ENCODE measurements at regions not wholly inside any gene's neighbourhood (a gene's known extent, or its start where the extent isn't known, plus 50 kb on each side); places are given as distances from the start of the nearest gene placed in this dataset.

DNA sequence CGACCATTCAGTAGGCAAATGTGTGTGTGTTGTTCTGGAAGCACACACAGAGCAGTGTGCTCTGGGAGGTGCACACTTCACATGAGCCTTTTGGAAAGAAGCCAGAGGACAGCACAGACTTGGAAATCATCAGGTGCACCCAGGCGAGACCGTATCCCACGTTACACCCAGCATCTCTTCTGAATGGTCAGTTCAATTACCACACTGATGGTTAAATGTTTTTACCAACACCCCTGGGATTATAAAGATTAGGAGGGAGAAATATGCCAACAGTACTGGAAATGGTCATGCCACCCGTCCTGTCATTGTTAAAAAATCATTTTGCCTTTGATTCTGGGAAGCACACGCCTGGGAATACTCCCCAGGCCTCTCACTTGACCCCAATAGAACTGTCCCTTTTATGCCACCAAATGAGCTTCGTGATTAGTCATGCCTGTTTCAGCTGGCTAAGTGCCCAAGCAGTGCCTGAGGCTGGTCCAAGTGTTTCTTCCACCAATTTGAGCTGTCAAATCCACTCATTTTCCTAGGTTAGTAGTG, 183.7 kb downstream of the NRP2 start:
- Mint-ChIP-seq H3K36me3 (ENCODE audit: low read depth) (no peaks in the 10 kb centered on the region), H3K27ac (no peak overlapping the region), H3K4me3 (no peak overlapping the region), H3K27me3 (ENCODE audit: insufficient read depth, low read depth, poor library complexity) (peaks cover 2% of the 10 kb centered on the region), H3K9me3 (no peaks in the 10 kb centered on the region), H3K4me1 (peaks cover 4% of the 10 kb centered on the region; the same call in 2 of the 3 replicates)
- Histone ChIP-seq H3K79me2 (replicated peaks; ENCODE audit: insufficient read depth) (no peaks in the 10 kb centered on the region), H2AFZ (no peak overlapping the region), H3K27ac (ENCODE audit: low read depth) (no peak overlapping the region), H3F3A (replicated peaks; ENCODE audit: low read depth) (no peaks in the 10 kb centered on the region), H3K4me1 (ENCODE audit: insufficient read depth) (no peaks in the 10 kb centered on the region), H3K4me3 (no peak overlapping the region), H3K4me2 (no peak overlapping the region), H3K36me3 (ENCODE audit: insufficient read depth) (no peaks in the 10 kb centered on the region), H3K27me3 (ENCODE audit: insufficient read depth) (no peaks in the 10 kb centered on the region), H4K20me1 (replicated peaks; ENCODE audit: insufficient read depth) (no peaks in the 10 kb centered on the region), H3K9me2 (ENCODE audit: insufficient read depth) (peaks cover 16% of the 10 kb centered on the region; the same call in 1 of the 2 replicates)
- ATAC-seq (no peak), DNase-seq (ENCODE audit: low spot score) (no peak)
- TF ChIP-seq ETS1 (IDR thresholded peaks at IDR 0.05) = no peak
- no peak for TF ChIP-seq CREB1 (CRISPR knock-in tag; IDR thresholded peaks at IDR 0.05; ENCODE audit: low read depth)
- no peak for TF ChIP-seq ZNF114 (CRISPR knock-in tag; IDR thresholded peaks at IDR 0.05)
- TF ChIP-seq ZNF331 (CRISPR knock-in tag; IDR thresholded peaks at IDR 0.05; ENCODE audit: low read depth) = no peak
- no peak for TF ChIP-seq ZNF462 (CRISPR knock-in tag; IDR thresholded peaks at IDR 0.05)
- no peak for TF ChIP-seq POLR2AphosphoS5 (IDR thresholded peaks at IDR 0.05; ENCODE audit: low read depth)
- TF ChIP-seq EZH2phosphoT487 (IDR thresholded peaks at IDR 0.05; ENCODE audit: unreplicated experiment) = no peak
- no peak for TF ChIP-seq STAT1 (IDR thresholded peaks at IDR 0.05; ENCODE audit: unreplicated experiment)
- no peak for TF ChIP-seq JUNB (IDR thresholded peaks at IDR 0.05; ENCODE audit: unreplicated experiment)
- no peak for TF ChIP-seq NANOG (IDR thresholded peaks at IDR 0.05; ENCODE audit: borderline replicate concordance)
- TF ChIP-seq EZH2 (IDR thresholded peaks at IDR 0.05; ENCODE audit: low read depth, unreplicated experiment) = no peak
- TF ChIP-seq, protein P1, sequence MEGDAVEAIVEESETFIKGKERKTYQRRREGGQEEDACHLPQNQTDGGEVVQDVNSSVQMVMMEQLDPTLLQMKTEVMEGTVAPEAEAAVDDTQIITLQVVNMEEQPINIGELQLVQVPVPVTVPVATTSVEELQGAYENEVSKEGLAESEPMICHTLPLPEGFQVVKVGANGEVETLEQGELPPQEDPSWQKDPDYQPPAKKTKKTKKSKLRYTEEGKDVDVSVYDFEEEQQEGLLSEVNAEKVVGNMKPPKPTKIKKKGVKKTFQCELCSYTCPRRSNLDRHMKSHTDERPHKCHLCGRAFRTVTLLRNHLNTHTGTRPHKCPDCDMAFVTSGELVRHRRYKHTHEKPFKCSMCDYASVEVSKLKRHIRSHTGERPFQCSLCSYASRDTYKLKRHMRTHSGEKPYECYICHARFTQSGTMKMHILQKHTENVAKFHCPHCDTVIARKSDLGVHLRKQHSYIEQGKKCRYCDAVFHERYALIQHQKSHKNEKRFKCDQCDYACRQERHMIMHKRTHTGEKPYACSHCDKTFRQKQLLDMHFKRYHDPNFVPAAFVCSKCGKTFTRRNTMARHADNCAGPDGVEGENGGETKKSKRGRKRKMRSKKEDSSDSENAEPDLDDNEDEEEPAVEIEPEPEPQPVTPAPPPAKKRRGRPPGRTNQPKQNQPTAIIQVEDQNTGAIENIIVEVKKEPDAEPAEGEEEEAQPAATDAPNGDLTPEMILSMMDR (conservative IDR thresholded peaks at IDR 0.05; ENCODE audit: low read depth in 2 of 2) = no peak
- TF ChIP-seq, protein P2, sequence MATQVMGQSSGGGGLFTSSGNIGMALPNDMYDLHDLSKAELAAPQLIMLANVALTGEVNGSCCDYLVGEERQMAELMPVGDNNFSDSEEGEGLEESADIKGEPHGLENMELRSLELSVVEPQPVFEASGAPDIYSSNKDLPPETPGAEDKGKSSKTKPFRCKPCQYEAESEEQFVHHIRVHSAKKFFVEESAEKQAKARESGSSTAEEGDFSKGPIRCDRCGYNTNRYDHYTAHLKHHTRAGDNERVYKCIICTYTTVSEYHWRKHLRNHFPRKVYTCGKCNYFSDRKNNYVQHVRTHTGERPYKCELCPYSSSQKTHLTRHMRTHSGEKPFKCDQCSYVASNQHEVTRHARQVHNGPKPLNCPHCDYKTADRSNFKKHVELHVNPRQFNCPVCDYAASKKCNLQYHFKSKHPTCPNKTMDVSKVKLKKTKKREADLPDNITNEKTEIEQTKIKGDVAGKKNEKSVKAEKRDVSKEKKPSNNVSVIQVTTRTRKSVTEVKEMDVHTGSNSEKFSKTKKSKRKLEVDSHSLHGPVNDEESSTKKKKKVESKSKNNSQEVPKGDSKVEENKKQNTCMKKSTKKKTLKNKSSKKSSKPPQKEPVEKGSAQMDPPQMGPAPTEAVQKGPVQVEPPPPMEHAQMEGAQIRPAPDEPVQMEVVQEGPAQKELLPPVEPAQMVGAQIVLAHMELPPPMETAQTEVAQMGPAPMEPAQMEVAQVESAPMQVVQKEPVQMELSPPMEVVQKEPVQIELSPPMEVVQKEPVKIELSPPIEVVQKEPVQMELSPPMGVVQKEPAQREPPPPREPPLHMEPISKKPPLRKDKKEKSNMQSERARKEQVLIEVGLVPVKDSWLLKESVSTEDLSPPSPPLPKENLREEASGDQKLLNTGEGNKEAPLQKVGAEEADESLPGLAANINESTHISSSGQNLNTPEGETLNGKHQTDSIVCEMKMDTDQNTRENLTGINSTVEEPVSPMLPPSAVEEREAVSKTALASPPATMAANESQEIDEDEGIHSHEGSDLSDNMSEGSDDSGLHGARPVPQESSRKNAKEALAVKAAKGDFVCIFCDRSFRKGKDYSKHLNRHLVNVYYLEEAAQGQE (IDR thresholded peaks at IDR 0.05; ENCODE audit: unreplicated experiment) = no peak

Data from GM23338 (cell line).